Tibial nerve (tissue), 4 donors: ENCODE measurements at regions not wholly inside any gene's neighbourhood (a gene's known extent, or its start where the extent isn't known, plus 50 kb on each side); places are given as distances from the start of the nearest gene placed in this dataset.

Experiments
- EP300 ChIP-seq, 2 donors: sonication (generic); formaldehyde crosslinking; IDR thresholded peaks; one replicate each; pipeline ENCODE4 v1.6.1; 2017; ENCODE audit warnings: antibody characterized with exemption in 2 of 2, mild to moderate bottlenecking in 1 of 2
- POLR2A ChIP-seq, 2 donors: fragments of 450-650 bp; IDR thresholded peaks; one replicate each; pipeline ENCODE4 v1.6.1; 2017; ENCODE audit warnings: antibody characterized with exemption in 2 of 2, mild to moderate bottlenecking in 2 of 2, moderate library complexity in 2 of 2
- TF ChIP-seq, protein P1 (sequence below), 5 experiments: fragments of 200-600 bp in 3 of 5; fragments of 450-650 bp in 2 of 5; sonication (generic) in 3 of 5; IDR thresholded peaks; one replicate each; pipeline ENCODE4 v1.5.1; 2016 to 2019; ENCODE audit warnings: antibody characterized with exemption in 5 of 5, mild to moderate bottlenecking in 3 of 5, moderate library complexity in 2 of 5

DNA sequence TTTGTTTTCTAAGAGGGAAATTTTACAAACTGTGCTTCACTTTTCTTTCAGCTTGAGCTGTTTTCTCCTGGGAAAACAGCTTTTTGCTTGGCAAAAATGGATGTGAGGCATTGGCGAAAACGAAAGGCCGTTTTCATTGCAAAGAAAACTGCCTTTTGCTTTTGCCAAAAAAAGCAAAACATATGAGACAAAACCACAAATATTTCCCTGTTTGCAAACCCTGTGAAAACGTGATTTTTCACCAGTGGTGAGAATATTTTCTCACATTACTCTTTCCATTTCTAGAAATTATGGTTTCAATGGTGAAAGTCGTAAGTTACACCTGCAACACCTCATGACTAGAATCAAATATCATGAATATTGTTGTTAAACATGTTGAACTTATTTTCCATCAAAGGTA is 74.0 kb upstream of the ZBTB18 start:
- TF ChIP-seq EP300 (IDR thresholded peaks at IDR 0.05) (no peak), POLR2A (IDR thresholded peaks at IDR 0.05) (no peak)
- TF ChIP-seq, protein P1, sequence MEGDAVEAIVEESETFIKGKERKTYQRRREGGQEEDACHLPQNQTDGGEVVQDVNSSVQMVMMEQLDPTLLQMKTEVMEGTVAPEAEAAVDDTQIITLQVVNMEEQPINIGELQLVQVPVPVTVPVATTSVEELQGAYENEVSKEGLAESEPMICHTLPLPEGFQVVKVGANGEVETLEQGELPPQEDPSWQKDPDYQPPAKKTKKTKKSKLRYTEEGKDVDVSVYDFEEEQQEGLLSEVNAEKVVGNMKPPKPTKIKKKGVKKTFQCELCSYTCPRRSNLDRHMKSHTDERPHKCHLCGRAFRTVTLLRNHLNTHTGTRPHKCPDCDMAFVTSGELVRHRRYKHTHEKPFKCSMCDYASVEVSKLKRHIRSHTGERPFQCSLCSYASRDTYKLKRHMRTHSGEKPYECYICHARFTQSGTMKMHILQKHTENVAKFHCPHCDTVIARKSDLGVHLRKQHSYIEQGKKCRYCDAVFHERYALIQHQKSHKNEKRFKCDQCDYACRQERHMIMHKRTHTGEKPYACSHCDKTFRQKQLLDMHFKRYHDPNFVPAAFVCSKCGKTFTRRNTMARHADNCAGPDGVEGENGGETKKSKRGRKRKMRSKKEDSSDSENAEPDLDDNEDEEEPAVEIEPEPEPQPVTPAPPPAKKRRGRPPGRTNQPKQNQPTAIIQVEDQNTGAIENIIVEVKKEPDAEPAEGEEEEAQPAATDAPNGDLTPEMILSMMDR (IDR thresholded peaks at IDR 0.05), result no peak
